Esophagus muscularis mucosa (tissue), 4 donors: ENCODE measurements at regions not wholly inside any gene's neighbourhood (a gene's known extent, or its start where the extent isn't known, plus 50 kb on each side); places are given as distances from the start of the nearest gene placed in this dataset.
"Not testable (repeated sequence)": the region's sequence is repeated elsewhere in the genome, so short reads cannot be mapped to it uniquely, and the experiment has no call there.

Experiments used
- DNase-seq: peaks from one replicate; pipeline ENCODE4 v3.0.0-alpha.2; 2017; ENCODE audit errors: extremely low spot score
- H3K27ac ChIP-seq, 4 donors: fragments of 200-600 bp; sonication (generic); replicated peaks in 1 of 4; 1 replicate in 3 of 4; 2 replicates in 1 of 4; pipeline ENCODE4 v1.5.1; 2016 to 2019; ENCODE audit warnings: mild to moderate bottlenecking in 1 of 4
- H3K27me3 ChIP-seq, 4 donors: fragments of 200-600 bp; sonication (generic); one replicate each; pipeline versions ENCODE4 v1.5.1 to v1.6.0; 2016 to 2019
- H3K36me3 ChIP-seq, 4 donors: fragments of 200-600 bp; sonication (generic); one replicate each; pipeline ENCODE4 v1.5.1; 2016 to 2019
- H3K4me1 ChIP-seq, 4 donors: fragments of 200-600 bp; sonication (generic); one replicate each; pipeline ENCODE4 v1.5.1; 2016 to 2019
- H3K4me3 ChIP-seq, 4 donors: fragments of 200-600 bp; sonication (generic); 1 replicate in 2 of 4; 2 replicates in 2 of 4; pipeline ENCODE4 v1.5.1; 2016 to 2019; ENCODE audit warnings: mild to moderate bottlenecking in 4 of 4, moderate library complexity in 1 of 4
- H3K9me3 ChIP-seq, 4 donors: fragments of 200-600 bp; sonication (generic); 1 replicate in 3 of 4; 2 replicates in 1 of 4; pipeline ENCODE4 v1.5.1; 2016 to 2019
- CTCF ChIP-seq, 3 experiments: fragments of 200-600 bp in 2 of 3; fragments of 450-650 bp in 1 of 3; sonication (generic) in 2 of 3; IDR thresholded peaks; one replicate each; pipeline ENCODE4 v1.5.1; 2017 to 2019; ENCODE audit warnings: antibody characterized with exemption in 3 of 3, mild to moderate bottlenecking in 2 of 3, moderate library complexity in 1 of 3
- EP300 ChIP-seq: sonication (generic); formaldehyde crosslinking; IDR thresholded peaks from one replicate; pipeline ENCODE4 v1.6.1; 2017; ENCODE audit warnings: antibody characterized with exemption
- POLR2A ChIP-seq: fragments of 450-650 bp; IDR thresholded peaks from one replicate; pipeline ENCODE4 v1.6.1; 2017; ENCODE audit warnings: antibody characterized with exemption, moderate library complexity, mild to moderate bottlenecking, low read depth
- POLR2AphosphoS5 ChIP-seq, 2 donors: sonication (generic); formaldehyde crosslinking; IDR thresholded peaks; one replicate each; pipeline ENCODE4 v1.6.1; 2017; ENCODE audit warnings: antibody characterized with exemption in 2 of 2
- WGBS: methylation state at CpG from one replicate; pipeline ENCODE4 v1.1.5; 2018; 5-methylcytosine and 5-hydroxymethylcytosine counted together
- intact Hi-C: fragments of 100-400 bp; cut with DNase I; formaldehyde crosslinking; loops from one replicate; pipeline ENCODE4 v1.15.1; 2023

GRCh38 chr6:86756640-86757229 lies 180.6 kb upstream of the HTR1E start:
- intact Hi-C loops = no loop called here
- TF ChIP-seq CTCF (IDR thresholded peaks at IDR 0.05) (no peak), POLR2A (no peak), POLR2AphosphoS5 (IDR thresholded peaks at IDR 0.05) (no peak), EP300 (no peak)
- H3K4me1 ChIP-seq = no peaks in the 10 kb centered on the region
- no peak overlapping the region for H3K4me3 ChIP-seq
- 52% methylated on average over 1 of the region's 1 CpG for WGBS
- no peak for DNase-seq
- H3K27ac ChIP-seq = no peak overlapping the region
- no peaks in the 10 kb centered on the region for H3K36me3 ChIP-seq
- H3K27me3 ChIP-seq = no peaks in the 10 kb centered on the region
- H3K9me3 ChIP-seq = peaks cover 0 to 6% (median 0%) of the 10 kb centered on the region in 4 donors

- intact Hi-C loops = no loop called here
- no peak for DNase-seq
- H3K9me3 ChIP-seq = no peaks in the 10 kb centered on the region
- no peaks in the 10 kb centered on the region for H3K27me3 ChIP-seq
- no peak overlapping the region for H3K4me3 ChIP-seq
- H3K4me1 ChIP-seq = no peaks in the 10 kb centered on the region
- 50% methylated on average over 1 of the region's 1 CpG for WGBS
- no peak overlapping the region for H3K27ac ChIP-seq
- TF ChIP-seq EP300 (no peak), POLR2A (no peak), CTCF (IDR thresholded peaks at IDR 0.05) (no peak), POLR2AphosphoS5 (IDR thresholded peaks at IDR 0.05) (no peak)
- no peaks in the 10 kb centered on the region for H3K36me3 ChIP-seq
Measured at GRCh38 chr6:86744048-86744447, 193.3 kb upstream of the HTR1E start.

- 93% methylated on average over 1 of the region's 1 CpG for WGBS
- TF ChIP-seq EP300 (no peak), POLR2A (no peak), POLR2AphosphoS5 (IDR thresholded peaks at IDR 0.05) (no peak), CTCF (IDR thresholded peaks at IDR 0.05) (no peak)
- DNase-seq = no peak
- H3K4me3 ChIP-seq = no peak overlapping the region
- no peak overlapping the region for H3K27ac ChIP-seq
- no peaks in the 10 kb centered on the region for H3K9me3 ChIP-seq
- no peaks in the 10 kb centered on the region for H3K36me3 ChIP-seq
- H3K27me3 ChIP-seq = no peaks in the 10 kb centered on the region
- no peaks in the 10 kb centered on the region for H3K4me1 ChIP-seq
- intact Hi-C loops = no loop called here
Measured at GRCh38 chr6:86738078-86738477, 199.2 kb upstream of the HTR1E start.

GRCh38 chr6:86731631-86732030 lies 205.7 kb upstream of the HTR1E start:
- WGBS = no CpG with 5 or more reads among the region's 8 CpGs
- DNase-seq, H3K36me3 ChIP-seq, intact Hi-C loops, H3K27me3 ChIP-seq, H3K27ac ChIP-seq, H3K4me3 ChIP-seq, H3K4me1 ChIP-seq, H3K9me3 ChIP-seq: not testable (repeated sequence)

GRCh38 chr6:86730772-86731171 lies 206.6 kb upstream of the HTR1E start:
- H3K4me3 ChIP-seq, H3K27me3 ChIP-seq, H3K27ac ChIP-seq, intact Hi-C loops, DNase-seq, H3K4me1 ChIP-seq, H3K36me3 ChIP-seq: not testable (repeated sequence)
- WGBS = 90% methylated on average over 4 of the region's 4 CpGs
- peaks cover 0 to 13% (median 2%) of the 10 kb centered on the region in 4 donors for H3K9me3 ChIP-seq

- Histone ChIP-seq H3K4me3 (no peak overlapping the region), H3K27me3 (no peaks in the 10 kb centered on the region), H3K4me1 (no peaks in the 10 kb centered on the region), H3K36me3 (no peaks in the 10 kb centered on the region), H3K9me3 (peaks cover 0 to 15% (median 2%) of the 10 kb centered on the region in 4 donors), H3K27ac (no peak overlapping the region)
- TF ChIP-seq POLR2A (no peak), POLR2AphosphoS5 (IDR thresholded peaks at IDR 0.05) (no peak), EP300 (no peak)
- DNase-seq = no peak
- WGBS = 63% methylated on average over 1 of the region's 1 CpG
- intact Hi-C loops = no loop called here
Measured at GRCh38 chr6:86730216-86730615, 207.1 kb upstream of the HTR1E start.
